ENCODE measurements at regions not wholly inside any gene's neighbourhood (a gene's known extent, or its start where the extent isn't known, plus 50 kb on each side); places are given as distances from the start of the nearest gene placed in this dataset.

DNA sequence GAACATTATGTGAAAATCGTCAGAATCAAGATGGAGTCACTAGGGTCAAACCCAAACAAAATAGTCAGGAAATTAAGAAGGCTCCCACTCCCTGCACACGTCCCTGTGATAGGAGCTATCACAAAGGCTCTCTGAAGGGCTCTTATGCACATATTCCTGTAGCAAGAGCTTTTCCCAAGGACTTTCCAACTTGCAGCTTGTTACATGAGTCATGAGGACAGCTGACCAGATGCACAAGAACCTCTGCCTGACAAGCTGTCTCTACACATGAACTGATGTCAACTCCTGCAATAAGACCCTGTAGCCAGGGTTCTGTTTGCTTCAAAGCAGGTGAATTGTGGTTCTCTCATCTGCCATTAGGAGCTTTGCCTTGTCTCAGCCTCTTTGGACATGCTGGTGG is 122.4 kb downstream of the OLFM1 start:
- TF ChIP-seq GLIS3 (CRISPR knock-in tag; IDR thresholded peaks at IDR 0.05): no peak
- TF ChIP-seq, protein P1, sequence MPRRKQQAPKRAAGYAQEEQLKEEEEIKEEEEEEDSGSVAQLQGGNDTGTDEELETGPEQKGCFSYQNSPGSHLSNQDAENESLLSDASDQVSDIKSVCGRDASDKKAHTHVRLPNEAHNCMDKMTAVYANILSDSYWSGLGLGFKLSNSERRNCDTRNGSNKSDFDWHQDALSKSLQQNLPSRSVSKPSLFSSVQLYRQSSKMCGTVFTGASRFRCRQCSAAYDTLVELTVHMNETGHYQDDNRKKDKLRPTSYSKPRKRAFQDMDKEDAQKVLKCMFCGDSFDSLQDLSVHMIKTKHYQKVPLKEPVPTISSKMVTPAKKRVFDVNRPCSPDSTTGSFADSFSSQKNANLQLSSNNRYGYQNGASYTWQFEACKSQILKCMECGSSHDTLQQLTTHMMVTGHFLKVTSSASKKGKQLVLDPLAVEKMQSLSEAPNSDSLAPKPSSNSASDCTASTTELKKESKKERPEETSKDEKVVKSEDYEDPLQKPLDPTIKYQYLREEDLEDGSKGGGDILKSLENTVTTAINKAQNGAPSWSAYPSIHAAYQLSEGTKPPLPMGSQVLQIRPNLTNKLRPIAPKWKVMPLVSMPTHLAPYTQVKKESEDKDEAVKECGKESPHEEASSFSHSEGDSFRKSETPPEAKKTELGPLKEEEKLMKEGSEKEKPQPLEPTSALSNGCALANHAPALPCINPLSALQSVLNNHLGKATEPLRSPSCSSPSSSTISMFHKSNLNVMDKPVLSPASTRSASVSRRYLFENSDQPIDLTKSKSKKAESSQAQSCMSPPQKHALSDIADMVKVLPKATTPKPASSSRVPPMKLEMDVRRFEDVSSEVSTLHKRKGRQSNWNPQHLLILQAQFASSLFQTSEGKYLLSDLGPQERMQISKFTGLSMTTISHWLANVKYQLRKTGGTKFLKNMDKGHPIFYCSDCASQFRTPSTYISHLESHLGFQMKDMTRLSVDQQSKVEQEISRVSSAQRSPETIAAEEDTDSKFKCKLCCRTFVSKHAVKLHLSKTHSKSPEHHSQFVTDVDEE (CRISPR knock-in tag; IDR thresholded peaks at IDR 0.05): no peak
- TF ChIP-seq ZFP30 (CRISPR knock-in tag; IDR thresholded peaks at IDR 0.05): no peak
- TF ChIP-seq, protein P2, sequence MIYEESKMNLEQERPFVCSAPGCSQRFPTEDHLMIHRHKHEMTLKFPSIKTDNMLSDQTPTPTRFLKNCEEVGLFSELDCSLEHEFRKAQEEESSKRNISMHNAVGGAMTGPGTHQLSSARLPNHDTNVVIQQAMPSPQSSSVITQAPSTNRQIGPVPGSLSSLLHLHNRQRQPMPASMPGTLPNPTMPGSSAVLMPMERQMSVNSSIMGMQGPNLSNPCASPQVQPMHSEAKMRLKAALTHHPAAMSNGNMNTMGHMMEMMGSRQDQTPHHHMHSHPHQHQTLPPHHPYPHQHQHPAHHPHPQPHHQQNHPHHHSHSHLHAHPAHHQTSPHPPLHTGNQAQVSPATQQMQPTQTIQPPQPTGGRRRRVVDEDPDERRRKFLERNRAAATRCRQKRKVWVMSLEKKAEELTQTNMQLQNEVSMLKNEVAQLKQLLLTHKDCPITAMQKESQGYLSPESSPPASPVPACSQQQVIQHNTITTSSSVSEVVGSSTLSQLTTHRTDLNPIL (CRISPR knock-in tag; IDR thresholded peaks at IDR 0.05; ENCODE audit: low read depth): no peak
- TF ChIP-seq ZNF565 (CRISPR knock-in tag; conservative IDR thresholded peaks at IDR 0.05; ENCODE audit: low read depth): no peak
- ATAC-seq: no peak

DNA sequence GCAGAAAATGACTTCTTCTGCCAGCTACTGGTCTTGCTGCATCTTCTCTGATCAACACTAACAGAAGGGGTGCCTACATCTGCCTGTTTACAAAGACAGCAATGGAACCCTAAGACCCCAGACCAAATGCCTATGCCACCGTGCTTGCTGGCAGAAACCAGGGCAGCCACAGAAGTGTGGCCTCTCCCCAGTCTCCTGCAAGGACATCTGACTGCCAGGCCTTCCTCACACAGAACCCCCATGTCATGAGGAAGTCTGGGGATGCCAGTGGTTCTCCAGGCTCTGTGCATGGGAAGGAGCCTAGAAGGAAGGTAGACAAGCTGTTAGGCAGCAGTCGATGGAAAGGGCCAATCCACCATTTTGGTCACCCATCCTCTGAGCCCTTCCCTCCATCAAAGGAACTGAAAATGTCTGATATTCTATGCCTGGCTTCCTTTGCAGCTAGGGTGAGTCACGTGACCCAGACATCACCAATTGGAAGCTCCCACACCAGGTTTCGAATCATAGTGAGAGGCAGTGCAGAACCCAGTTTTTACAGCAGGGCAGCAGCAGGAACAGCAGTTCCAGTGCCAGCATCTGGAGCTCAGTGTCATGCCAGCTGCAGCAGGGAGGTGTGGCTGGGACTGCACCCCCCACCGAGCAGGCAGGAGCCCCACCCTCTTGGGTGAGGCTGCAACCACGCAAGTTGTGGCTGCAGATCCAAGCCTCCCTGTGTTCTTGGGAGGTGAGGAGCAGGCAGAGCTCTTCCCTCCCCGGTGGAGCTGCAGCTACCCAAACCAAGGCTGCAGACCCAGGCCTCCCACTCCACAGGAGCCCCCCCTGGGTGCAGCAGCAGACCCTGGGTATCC is 123.4 kb downstream of the OLFM1 start:
- ATAC-seq: no peak
- no peak for TF ChIP-seq ZNF70 (CRISPR knock-in tag; IDR thresholded peaks at IDR 0.05)
- TF ChIP-seq ZNF565 (CRISPR knock-in tag; conservative IDR thresholded peaks at IDR 0.05; ENCODE audit: low read depth): no peak
- no peak for TF ChIP-seq ZC3H10 (CRISPR knock-in tag; IDR thresholded peaks at IDR 0.05)
- no peak for TF ChIP-seq ZFP3 (CRISPR knock-in tag; IDR thresholded peaks at IDR 0.05)
- TF ChIP-seq ARNTL (CRISPR knock-in tag; IDR thresholded peaks at IDR 0.05; ENCODE audit: borderline replicate concordance, low read depth): no peak
- no peak for TF ChIP-seq ZNF8 (CRISPR knock-in tag; IDR thresholded peaks at IDR 0.05)
- no peak for TF ChIP-seq ZFP30 (CRISPR knock-in tag; IDR thresholded peaks at IDR 0.05)
- TF ChIP-seq GLIS3 (CRISPR knock-in tag; IDR thresholded peaks at IDR 0.05): no peak
- TF ChIP-seq, protein P2 (CRISPR knock-in tag; IDR thresholded peaks at IDR 0.05; ENCODE audit: low read depth): no peak
- TF ChIP-seq, protein P3, sequence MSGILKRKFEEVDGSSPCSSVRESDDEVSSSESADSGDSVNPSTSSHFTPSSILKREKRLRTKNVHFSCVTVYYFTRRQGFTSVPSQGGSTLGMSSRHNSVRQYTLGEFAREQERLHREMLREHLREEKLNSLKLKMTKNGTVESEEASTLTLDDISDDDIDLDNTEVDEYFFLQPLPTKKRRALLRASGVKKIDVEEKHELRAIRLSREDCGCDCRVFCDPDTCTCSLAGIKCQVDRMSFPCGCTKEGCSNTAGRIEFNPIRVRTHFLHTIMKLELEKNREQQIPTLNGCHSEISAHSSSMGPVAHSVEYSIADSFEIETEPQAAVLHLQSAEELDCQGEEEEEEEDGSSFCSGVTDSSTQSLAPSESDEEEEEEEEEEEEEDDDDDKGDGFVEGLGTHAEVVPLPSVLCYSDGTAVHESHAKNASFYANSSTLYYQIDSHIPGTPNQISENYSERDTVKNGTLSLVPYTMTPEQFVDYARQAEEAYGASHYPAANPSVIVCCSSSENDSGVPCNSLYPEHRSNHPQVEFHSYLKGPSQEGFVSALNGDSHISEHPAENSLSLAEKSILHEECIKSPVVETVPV (CRISPR knock-in tag; IDR thresholded peaks at IDR 0.05): no peak
- TF ChIP-seq SNAI2 (CRISPR knock-in tag; IDR thresholded peaks at IDR 0.05): no peak
- no peak for TF ChIP-seq BACH2 (CRISPR knock-in tag; IDR thresholded peaks at IDR 0.05; ENCODE audit: borderline replicate concordance)
- TF ChIP-seq PPARA (CRISPR knock-in tag; IDR thresholded peaks at IDR 0.05; ENCODE audit: borderline replicate concordance): no peak
- no peak for TF ChIP-seq TOX (CRISPR knock-in tag; IDR thresholded peaks at IDR 0.05; ENCODE audit: borderline replicate concordance)
- TF ChIP-seq OSR1 (CRISPR knock-in tag; IDR thresholded peaks at IDR 0.05): no peak
- no peak for TF ChIP-seq ISL1 (CRISPR knock-in tag; IDR thresholded peaks at IDR 0.05)
- no peak for TF ChIP-seq CSDC2 (CRISPR knock-in tag; IDR thresholded peaks at IDR 0.05)

DNA sequence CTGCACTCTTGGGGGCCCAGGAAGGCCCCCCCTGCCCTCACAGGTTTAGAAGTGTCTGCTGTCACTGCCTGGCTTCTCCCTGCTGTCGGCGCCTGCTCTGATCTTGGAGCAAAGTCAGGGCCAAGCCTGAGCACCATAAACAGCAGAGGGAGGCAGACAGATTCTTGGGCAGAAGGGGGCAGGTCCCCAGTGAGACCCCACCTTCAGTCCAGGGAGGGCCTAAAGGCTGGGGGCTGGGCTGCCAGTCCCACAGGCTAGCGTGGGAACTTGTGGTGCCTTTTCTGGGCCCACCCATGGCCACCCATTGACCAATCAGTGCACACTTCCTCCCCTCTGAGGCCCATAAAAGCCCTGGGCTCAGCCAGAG is 124.0 kb downstream of the OLFM1 start:
- TF ChIP-seq ZFP3 (CRISPR knock-in tag; IDR thresholded peaks at IDR 0.05): no peak
- TF ChIP-seq ISL1 (CRISPR knock-in tag; IDR thresholded peaks at IDR 0.05): no peak
- TF ChIP-seq, protein P3 (CRISPR knock-in tag; IDR thresholded peaks at IDR 0.05): no peak
- no peak for TF ChIP-seq ARNTL (CRISPR knock-in tag; IDR thresholded peaks at IDR 0.05; ENCODE audit: borderline replicate concordance, low read depth)
- TF ChIP-seq ZNF565 (CRISPR knock-in tag; conservative IDR thresholded peaks at IDR 0.05; ENCODE audit: low read depth): no peak
- TF ChIP-seq, protein P4, sequence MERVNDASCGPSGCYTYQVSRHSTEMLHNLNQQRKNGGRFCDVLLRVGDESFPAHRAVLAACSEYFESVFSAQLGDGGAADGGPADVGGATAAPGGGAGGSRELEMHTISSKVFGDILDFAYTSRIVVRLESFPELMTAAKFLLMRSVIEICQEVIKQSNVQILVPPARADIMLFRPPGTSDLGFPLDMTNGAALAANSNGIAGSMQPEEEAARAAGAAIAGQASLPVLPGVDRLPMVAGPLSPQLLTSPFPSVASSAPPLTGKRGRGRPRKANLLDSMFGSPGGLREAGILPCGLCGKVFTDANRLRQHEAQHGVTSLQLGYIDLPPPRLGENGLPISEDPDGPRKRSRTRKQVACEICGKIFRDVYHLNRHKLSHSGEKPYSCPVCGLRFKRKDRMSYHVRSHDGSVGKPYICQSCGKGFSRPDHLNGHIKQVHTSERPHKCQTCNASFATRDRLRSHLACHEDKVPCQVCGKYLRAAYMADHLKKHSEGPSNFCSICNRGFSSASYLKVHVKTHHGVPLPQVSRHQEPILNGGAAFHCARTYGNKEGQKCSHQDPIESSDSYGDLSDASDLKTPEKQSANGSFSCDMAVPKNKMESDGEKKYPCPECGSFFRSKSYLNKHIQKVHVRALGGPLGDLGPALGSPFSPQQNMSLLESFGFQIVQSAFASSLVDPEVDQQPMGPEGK (CRISPR knock-in tag; IDR thresholded peaks at IDR 0.05; ENCODE audit: borderline replicate concordance): no peak
- TF ChIP-seq TCF4 (CRISPR knock-in tag; IDR thresholded peaks at IDR 0.05; ENCODE audit: borderline replicate concordance): no peak
- TF ChIP-seq, protein P5, sequence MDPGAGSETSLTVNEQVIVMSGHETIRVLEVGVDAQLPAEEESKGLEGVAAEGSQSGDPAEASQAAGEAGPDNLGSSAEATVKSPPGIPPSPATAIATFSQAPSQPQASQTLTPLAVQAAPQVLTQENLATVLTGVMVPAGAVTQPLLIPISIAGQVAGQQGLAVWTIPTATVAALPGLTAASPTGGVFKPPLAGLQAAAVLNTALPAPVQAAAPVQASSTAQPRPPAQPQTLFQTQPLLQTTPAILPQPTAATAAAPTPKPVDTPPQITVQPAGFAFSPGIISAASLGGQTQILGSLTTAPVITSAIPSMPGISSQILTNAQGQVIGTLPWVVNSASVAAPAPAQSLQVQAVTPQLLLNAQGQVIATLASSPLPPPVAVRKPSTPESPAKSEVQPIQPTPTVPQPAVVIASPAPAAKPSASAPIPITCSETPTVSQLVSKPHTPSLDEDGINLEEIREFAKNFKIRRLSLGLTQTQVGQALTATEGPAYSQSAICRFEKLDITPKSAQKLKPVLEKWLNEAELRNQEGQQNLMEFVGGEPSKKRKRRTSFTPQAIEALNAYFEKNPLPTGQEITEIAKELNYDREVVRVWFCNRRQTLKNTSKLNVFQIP (CRISPR knock-in tag; IDR thresholded peaks at IDR 0.05; ENCODE audit: borderline replicate concordance, low read depth): no peak
- no peak for TF ChIP-seq TOX (CRISPR knock-in tag; IDR thresholded peaks at IDR 0.05; ENCODE audit: borderline replicate concordance)
- TF ChIP-seq, protein P1 (CRISPR knock-in tag; IDR thresholded peaks at IDR 0.05): no peak
- no peak for ATAC-seq

All from SK-N-SH treated with all-trans-retinoic acid at 6 μM for 48 hours (cell line).